Spleen (tissue), 7 donors: ENCODE measurements at regions not wholly inside any gene's neighbourhood (a gene's known extent, or its start where the extent isn't known, plus 50 kb on each side); places are given as distances from the start of the nearest gene placed in this dataset.

Source experiments
- POLR2A ChIP-seq, 3 donors: fragments of 450-650 bp; IDR thresholded peaks; one replicate each; pipeline ENCODE4 v1.5.1; 2017; ENCODE audit warnings: antibody characterized with exemption in 3 of 3, mild to moderate bottlenecking in 1 of 3
- TF ChIP-seq, protein P1 (sequence below), 11 experiments: fragments of 200-600 bp in 7 of 11; fragments of 450-650 bp in 4 of 11; sonication (generic) in 4 of 11; IDR thresholded peaks in 8 of 11; conservative IDR thresholded peaks in 3 of 11; 1 replicate in 7 of 11; 2 replicates in 4 of 11; pipeline versions ENCODE4 v1.4.0 to v1.8.0; 2016 to 2021; ENCODE audit warnings: antibody characterized with exemption in 11 of 11, inconsistent platforms in 4 of 11, mild to moderate bottlenecking in 1 of 11
- donor health status: DM: no; HTN: no; CAD: no; lungs with moderate emphysema.
- donor health status: DM: no; HTN: no; CAD: no.
- donor health status: DM: no; HTN: no; CAD: no.

DNA sequence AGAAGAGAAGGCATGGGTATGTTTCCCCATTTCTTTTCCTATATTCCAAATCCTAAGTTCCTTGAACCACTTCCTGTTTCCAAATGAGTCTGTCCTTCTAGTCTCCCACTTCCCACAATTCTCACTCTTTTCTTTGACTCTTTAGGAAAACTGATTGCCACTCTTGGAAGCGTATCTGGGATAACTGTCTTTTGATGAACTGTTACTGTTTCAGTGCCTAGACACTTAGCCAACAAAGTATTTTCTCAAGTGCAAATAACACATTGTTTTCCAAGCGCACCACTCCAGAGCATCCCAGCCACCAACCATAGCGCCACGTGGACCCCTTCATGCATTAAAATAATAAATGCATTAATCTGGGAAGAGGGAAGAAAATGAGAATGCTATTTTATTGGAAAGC is 342.8 kb downstream of the MTX2 start:
- TF ChIP-seq, protein P1, sequence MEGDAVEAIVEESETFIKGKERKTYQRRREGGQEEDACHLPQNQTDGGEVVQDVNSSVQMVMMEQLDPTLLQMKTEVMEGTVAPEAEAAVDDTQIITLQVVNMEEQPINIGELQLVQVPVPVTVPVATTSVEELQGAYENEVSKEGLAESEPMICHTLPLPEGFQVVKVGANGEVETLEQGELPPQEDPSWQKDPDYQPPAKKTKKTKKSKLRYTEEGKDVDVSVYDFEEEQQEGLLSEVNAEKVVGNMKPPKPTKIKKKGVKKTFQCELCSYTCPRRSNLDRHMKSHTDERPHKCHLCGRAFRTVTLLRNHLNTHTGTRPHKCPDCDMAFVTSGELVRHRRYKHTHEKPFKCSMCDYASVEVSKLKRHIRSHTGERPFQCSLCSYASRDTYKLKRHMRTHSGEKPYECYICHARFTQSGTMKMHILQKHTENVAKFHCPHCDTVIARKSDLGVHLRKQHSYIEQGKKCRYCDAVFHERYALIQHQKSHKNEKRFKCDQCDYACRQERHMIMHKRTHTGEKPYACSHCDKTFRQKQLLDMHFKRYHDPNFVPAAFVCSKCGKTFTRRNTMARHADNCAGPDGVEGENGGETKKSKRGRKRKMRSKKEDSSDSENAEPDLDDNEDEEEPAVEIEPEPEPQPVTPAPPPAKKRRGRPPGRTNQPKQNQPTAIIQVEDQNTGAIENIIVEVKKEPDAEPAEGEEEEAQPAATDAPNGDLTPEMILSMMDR (IDR thresholded peaks at IDR 0.05 in 8 of 11, conservative IDR thresholded peaks at IDR 0.05 in 3 of 11), result no peak
- no peak for TF ChIP-seq POLR2A (IDR thresholded peaks at IDR 0.05)
